ENCODE measurements at regions not wholly inside any gene's neighbourhood (a gene's known extent, or its start where the extent isn't known, plus 50 kb on each side); places are given as distances from the start of the nearest gene placed in this dataset.
"Not testable (repeated sequence)": the region's sequence is repeated elsewhere in the genome, so short reads cannot be mapped to it uniquely, and the experiment has no call there.

- not testable (repeated sequence) for TF ChIP-seq GLIS1 (tag by site-specific recombination; IDR thresholded peaks at IDR 0.05); ZNF274 (IDR thresholded peaks at IDR 0.05; ENCODE audit: low read length); ZNF274 (tag by site-specific recombination; IDR thresholded peaks at IDR 0.05; ENCODE audit: borderline replicate concordance); CTCF (tag by site-specific recombination; IDR thresholded peaks at IDR 0.05); ZNF768 (tag by site-specific recombination; IDR thresholded peaks at IDR 0.05); ZNF704 (tag by site-specific recombination; IDR thresholded peaks at IDR 0.05); ZNF488 (tag by site-specific recombination; IDR thresholded peaks at IDR 0.05)
- TF ChIP-seq, protein P1, sequence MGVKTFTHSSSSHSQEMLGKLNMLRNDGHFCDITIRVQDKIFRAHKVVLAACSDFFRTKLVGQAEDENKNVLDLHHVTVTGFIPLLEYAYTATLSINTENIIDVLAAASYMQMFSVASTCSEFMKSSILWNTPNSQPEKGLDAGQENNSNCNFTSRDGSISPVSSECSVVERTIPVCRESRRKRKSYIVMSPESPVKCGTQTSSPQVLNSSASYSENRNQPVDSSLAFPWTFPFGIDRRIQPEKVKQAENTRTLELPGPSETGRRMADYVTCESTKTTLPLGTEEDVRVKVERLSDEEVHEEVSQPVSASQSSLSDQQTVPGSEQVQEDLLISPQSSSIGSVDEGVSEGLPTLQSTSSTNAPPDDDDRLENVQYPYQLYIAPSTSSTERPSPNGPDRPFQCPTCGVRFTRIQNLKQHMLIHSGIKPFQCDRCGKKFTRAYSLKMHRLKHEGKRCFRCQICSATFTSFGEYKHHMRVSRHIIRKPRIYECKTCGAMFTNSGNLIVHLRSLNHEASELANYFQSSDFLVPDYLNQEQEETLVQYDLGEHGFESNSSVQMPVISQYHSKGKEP (tag by site-specific recombination; IDR thresholded peaks at IDR 0.05) = not testable (repeated sequence)
- TF ChIP-seq, protein P2, sequence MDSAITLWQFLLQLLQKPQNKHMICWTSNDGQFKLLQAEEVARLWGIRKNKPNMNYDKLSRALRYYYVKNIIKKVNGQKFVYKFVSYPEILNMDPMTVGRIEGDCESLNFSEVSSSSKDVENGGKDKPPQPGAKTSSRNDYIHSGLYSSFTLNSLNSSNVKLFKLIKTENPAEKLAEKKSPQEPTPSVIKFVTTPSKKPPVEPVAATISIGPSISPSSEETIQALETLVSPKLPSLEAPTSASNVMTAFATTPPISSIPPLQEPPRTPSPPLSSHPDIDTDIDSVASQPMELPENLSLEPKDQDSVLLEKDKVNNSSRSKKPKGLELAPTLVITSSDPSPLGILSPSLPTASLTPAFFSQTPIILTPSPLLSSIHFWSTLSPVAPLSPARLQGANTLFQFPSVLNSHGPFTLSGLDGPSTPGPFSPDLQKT (IDR thresholded peaks at IDR 0.05; ENCODE audit: borderline replicate concordance, low read depth, low read length) = not testable (repeated sequence)
Observed at GRCh38 chr11:49354536-49354935, 146.1 kb upstream of the FOLH1 start.

Data from HEK293 (cell line).